ENCODE measurements at regions not wholly inside any gene's neighbourhood (a gene's known extent, or its start where the extent isn't known, plus 50 kb on each side); places are given as distances from the start of the nearest gene placed in this dataset.

DNA sequence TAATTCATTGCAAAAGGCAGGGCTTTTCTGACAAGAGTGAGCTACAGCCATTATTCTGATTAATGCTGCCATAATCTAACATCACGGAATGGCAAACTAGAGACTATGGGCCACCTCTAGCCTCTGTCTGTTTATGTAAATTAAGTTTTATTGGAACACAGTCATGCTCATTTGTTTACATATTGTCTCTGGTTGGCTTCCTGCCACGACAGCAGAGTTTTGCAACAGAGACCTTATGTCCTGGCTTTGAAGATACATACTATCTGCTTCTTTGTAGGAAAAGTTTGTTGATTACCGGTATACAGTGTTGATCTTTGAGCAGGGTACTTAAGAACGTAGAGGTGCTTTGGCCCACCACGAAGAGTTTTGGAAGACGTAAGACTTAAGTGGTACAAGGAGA, 715.9 kb upstream of the RBFOX1 start:
- TF ChIP-seq POLR2AphosphoS5 (IDR thresholded peaks at IDR 0.05; ENCODE audit: low read depth, low read length) (no peak), POLR2A (IDR thresholded peaks at IDR 0.05; ENCODE audit: borderline replicate concordance, extremely low read depth, insufficient read depth, insufficient read length) (no peak), YY1 (IDR thresholded peaks at IDR 0.05; ENCODE audit: extremely low read depth, insufficient replicate concordance, low read depth, low read length) (no peak), SRF (IDR thresholded peaks at IDR 0.05; ENCODE audit: low read depth) (no peak)
- TF ChIP-seq, protein P1, sequence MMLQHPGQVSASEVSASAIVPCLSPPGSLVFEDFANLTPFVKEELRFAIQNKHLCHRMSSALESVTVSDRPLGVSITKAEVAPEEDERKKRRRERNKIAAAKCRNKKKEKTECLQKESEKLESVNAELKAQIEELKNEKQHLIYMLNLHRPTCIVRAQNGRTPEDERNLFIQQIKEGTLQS (IDR thresholded peaks at IDR 0.05): no peak
